ENCODE measurements at regions not wholly inside any gene's neighbourhood (a gene's known extent, or its start where the extent isn't known, plus 50 kb on each side); places are given as distances from the start of the nearest gene placed in this dataset.

GRCh38 chr10:106302961-106303360, 861.5 kb downstream of the SORCS1 start (continued):
- TF ChIP-seq STAT6 (CRISPR knock-in tag; conservative IDR thresholded peaks at IDR 0.05; ENCODE audit: low read depth) (no peak), EMX1 (CRISPR knock-in tag; IDR thresholded peaks at IDR 0.05) (no peak), TEAD4 (CRISPR knock-in tag; IDR thresholded peaks at IDR 0.05) (no peak), RORB (CRISPR knock-in tag; IDR thresholded peaks at IDR 0.05) (no peak), SMAD4 (CRISPR knock-in tag; IDR thresholded peaks at IDR 0.05) (no peak), ATF1 (CRISPR knock-in tag; IDR thresholded peaks at IDR 0.05) (no peak)

GRCh38 chr10:106301146-106301545, 863.4 kb downstream of the SORCS1 start:
- POLR2A ChIA-PET: no interaction called here
- Mint-ChIP-seq H3K27ac (no peak overlapping the region), H3K4me1 (no peaks in the 10 kb centered on the region), H3K4me3 (no peak overlapping the region), H3K9me3 (0 out of 2 replicates have a peak, but pooled peaks cover 3% of the 10 kb centered on the region), H3K27me3 (ENCODE audit: low read depth) (no peaks in the 10 kb centered on the region), H3K36me3 (no peaks in the 10 kb centered on the region)
- ATAC-seq (no peak), DNase-seq (ENCODE audit: low spot score) (no peak)
- no peak for TF ChIP-seq SOX15 (CRISPR knock-in tag; IDR thresholded peaks at IDR 0.05)
- TF ChIP-seq, protein P1, sequence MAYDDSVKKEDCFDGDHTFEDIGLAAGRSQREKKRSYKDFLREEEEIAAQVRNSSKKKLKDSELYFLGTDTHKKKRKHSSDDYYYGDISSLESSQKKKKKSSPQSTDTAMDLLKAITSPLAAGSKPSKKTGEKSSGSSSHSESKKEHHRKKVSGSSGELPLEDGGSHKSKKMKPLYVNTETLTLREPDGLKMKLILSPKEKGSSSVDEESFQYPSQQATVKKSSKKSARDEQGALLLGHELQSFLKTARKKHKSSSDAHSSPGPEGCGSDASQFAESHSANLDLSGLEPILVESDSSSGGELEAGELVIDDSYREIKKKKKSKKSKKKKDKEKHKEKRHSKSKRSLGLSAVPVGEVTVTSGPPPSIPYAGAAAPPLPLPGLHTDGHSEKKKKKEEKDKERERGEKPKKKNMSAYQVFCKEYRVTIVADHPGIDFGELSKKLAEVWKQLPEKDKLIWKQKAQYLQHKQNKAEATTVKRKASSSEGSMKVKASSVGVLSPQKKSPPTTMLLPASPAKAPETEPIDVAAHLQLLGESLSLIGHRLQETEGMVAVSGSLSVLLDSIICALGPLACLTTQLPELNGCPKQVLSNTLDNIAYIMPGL (CRISPR knock-in tag; IDR thresholded peaks at IDR 0.05): no peak
- CTCF ChIA-PET: no interaction called here

- Mint-ChIP-seq H3K36me3 (no peaks in the 10 kb centered on the region), H3K27me3 (ENCODE audit: low read depth) (no peaks in the 10 kb centered on the region), H3K4me1 (peaks cover 17% of the 10 kb centered on the region), H3K27ac (no peak overlapping the region), H3K4me3 (no peak overlapping the region), H3K9me3 (0 out of 2 replicates have a peak, but pooled peaks cover 3% of the 10 kb centered on the region)
- no peak for DNase-seq (ENCODE audit: low spot score)
- ATAC-seq: no peak
- ChIA-PET CTCF (no interaction called here), POLR2A (no interaction called here)
- no peak for TF ChIP-seq ZBTB21 (CRISPR knock-in tag; IDR thresholded peaks at IDR 0.05; ENCODE audit: borderline replicate concordance)
- TF ChIP-seq, protein P2, sequence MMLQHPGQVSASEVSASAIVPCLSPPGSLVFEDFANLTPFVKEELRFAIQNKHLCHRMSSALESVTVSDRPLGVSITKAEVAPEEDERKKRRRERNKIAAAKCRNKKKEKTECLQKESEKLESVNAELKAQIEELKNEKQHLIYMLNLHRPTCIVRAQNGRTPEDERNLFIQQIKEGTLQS (CRISPR knock-in tag; conservative IDR thresholded peaks at IDR 0.05): no peak
- no peak for TF ChIP-seq NFYB (CRISPR knock-in tag; conservative IDR thresholded peaks at IDR 0.05; ENCODE audit: low read depth)
- no peak for TF ChIP-seq TEAD1 (CRISPR knock-in tag; IDR thresholded peaks at IDR 0.05)
- TF ChIP-seq USF1 (CRISPR knock-in tag; IDR thresholded peaks at IDR 0.05): no peak
- TF ChIP-seq, protein P3, sequence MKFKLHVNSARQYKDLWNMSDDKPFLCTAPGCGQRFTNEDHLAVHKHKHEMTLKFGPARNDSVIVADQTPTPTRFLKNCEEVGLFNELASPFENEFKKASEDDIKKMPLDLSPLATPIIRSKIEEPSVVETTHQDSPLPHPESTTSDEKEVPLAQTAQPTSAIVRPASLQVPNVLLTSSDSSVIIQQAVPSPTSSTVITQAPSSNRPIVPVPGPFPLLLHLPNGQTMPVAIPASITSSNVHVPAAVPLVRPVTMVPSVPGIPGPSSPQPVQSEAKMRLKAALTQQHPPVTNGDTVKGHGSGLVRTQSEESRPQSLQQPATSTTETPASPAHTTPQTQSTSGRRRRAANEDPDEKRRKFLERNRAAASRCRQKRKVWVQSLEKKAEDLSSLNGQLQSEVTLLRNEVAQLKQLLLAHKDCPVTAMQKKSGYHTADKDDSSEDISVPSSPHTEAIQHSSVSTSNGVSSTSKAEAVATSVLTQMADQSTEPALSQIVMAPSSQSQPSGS (CRISPR knock-in tag; IDR thresholded peaks at IDR 0.05; ENCODE audit: borderline replicate concordance, low read depth): no peak
- no peak for TF ChIP-seq ATF6 (CRISPR knock-in tag; IDR thresholded peaks at IDR 0.05)
Measured at GRCh38 chr10:106296750-106297392, 867.6 kb downstream of the SORCS1 start.
